ENCODE measurements at regions not wholly inside any gene's neighbourhood (a gene's known extent, or its start where the extent isn't known, plus 50 kb on each side); places are given as distances from the start of the nearest gene placed in this dataset.

DNA sequence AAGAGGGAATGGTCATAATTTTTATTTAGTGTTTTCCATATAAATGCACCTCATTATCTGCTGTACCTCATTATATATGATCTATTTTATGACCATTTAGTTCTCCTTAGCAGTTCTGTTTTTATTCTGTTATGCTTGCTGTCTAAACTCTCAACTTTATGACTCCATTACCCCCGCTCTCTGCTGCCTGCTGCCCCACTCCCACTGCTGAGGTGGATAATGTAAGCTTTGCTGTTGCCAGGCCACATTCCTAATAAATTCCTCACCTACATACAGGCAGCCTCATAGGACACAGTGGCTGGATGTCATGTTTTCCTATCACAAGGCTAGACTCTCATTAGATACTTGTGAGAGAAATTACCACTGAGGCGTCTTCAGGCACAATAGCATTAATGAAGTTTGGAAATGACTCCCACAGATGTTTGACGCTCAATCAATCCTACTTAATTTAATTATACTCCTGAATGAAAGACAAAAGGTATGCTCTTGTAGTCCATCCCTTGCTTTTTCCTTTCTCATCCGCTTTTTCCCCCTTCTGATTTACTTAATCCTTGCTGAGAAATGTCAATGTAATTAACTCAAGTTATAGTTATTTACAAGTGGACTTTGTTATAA is 497.5 kb upstream of the IGFBP7 start:
- no peak overlapping the region for H3K4me2 ChIP-seq
- no peaks in the 10 kb centered on the region for H3K79me2 ChIP-seq (ENCODE audit: insufficient read depth)
- H2AFZ ChIP-seq (ENCODE audit: low read depth): no peak overlapping the region
- no peaks in the 10 kb centered on the region for H3K9me2 ChIP-seq
- no peaks in the 10 kb centered on the region for H3K9me3 ChIP-seq
- H3K27me3 ChIP-seq (ENCODE audit: insufficient read depth): no peaks in the 10 kb centered on the region
- H3K36me3 ChIP-seq (replicated peaks in 1 of 2; ENCODE audit: control insufficient read depth in 1 of 2, insufficient read depth in 2 of 2, low read length in 1 of 2): no peaks in the 10 kb centered on the region
- no peak for TF ChIP-seq RXRA (IDR thresholded peaks at IDR 0.05; ENCODE audit: borderline replicate concordance, low read depth)
- TF ChIP-seq TCF12 (IDR thresholded peaks at IDR 0.05): no peak
- TF ChIP-seq JUND (IDR thresholded peaks at IDR 0.05): no peak
- no peak for TF ChIP-seq RCOR1 (IDR thresholded peaks at IDR 0.05; ENCODE audit: low read length)
- TF ChIP-seq, protein P1, sequence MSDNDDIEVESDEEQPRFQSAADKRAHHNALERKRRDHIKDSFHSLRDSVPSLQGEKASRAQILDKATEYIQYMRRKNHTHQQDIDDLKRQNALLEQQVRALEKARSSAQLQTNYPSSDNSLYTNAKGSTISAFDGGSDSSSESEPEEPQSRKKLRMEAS (IDR thresholded peaks at IDR 0.05; ENCODE audit: low read depth): no peak
- TF ChIP-seq MXI1 (IDR thresholded peaks at IDR 0.05; ENCODE audit: low read depth, low read length): no peak
- TF ChIP-seq, protein P2, sequence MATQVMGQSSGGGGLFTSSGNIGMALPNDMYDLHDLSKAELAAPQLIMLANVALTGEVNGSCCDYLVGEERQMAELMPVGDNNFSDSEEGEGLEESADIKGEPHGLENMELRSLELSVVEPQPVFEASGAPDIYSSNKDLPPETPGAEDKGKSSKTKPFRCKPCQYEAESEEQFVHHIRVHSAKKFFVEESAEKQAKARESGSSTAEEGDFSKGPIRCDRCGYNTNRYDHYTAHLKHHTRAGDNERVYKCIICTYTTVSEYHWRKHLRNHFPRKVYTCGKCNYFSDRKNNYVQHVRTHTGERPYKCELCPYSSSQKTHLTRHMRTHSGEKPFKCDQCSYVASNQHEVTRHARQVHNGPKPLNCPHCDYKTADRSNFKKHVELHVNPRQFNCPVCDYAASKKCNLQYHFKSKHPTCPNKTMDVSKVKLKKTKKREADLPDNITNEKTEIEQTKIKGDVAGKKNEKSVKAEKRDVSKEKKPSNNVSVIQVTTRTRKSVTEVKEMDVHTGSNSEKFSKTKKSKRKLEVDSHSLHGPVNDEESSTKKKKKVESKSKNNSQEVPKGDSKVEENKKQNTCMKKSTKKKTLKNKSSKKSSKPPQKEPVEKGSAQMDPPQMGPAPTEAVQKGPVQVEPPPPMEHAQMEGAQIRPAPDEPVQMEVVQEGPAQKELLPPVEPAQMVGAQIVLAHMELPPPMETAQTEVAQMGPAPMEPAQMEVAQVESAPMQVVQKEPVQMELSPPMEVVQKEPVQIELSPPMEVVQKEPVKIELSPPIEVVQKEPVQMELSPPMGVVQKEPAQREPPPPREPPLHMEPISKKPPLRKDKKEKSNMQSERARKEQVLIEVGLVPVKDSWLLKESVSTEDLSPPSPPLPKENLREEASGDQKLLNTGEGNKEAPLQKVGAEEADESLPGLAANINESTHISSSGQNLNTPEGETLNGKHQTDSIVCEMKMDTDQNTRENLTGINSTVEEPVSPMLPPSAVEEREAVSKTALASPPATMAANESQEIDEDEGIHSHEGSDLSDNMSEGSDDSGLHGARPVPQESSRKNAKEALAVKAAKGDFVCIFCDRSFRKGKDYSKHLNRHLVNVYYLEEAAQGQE (IDR thresholded peaks at IDR 0.05; ENCODE audit: low read depth, low read length): no peak
- TF ChIP-seq SMC3 (IDR thresholded peaks at IDR 0.05; ENCODE audit: low read depth, low read length): no peak
- TF ChIP-seq RFX5 (IDR thresholded peaks at IDR 0.05; ENCODE audit: low read length): no peak
- no peak for TF ChIP-seq CHD2 (IDR thresholded peaks at IDR 0.05; ENCODE audit: low read length, partially characterized antibody)
- no peak for TF ChIP-seq POLR2AphosphoS5 (IDR thresholded peaks at IDR 0.05; ENCODE audit: low read depth, low read length)
- no peak for TF ChIP-seq MEF2A (IDR thresholded peaks at IDR 0.05; ENCODE audit: borderline replicate concordance, low read depth)
- TF ChIP-seq GATA2 (CRISPR knock-in tag; IDR thresholded peaks at IDR 0.05): no peak
- no peak for TF ChIP-seq FOSL2 (IDR thresholded peaks at IDR 0.05; ENCODE audit: borderline replicate concordance, low read depth)
- no peak for TF ChIP-seq GABPA (IDR thresholded peaks at IDR 0.05; ENCODE audit: low read depth)
- no peak overlapping the region for H3K9ac ChIP-seq
- ChIA-PET CTCF (interaction anchor here (0.8 to 1.0 kb wide), 2 partner anchors 11 to 26 kb away, joined by 3 to 4 read pairs; no protein-coding TSS in a partner anchor), POLR2A (no interaction called here)
- H3K4me3 ChIP-seq (ENCODE audit: low read depth in 2 of 2, low read length in 1 of 2): no peak overlapping the region
- WGBS (ENCODE audit: low lambda C conversion rate): 49% methylated on average over 4 of the region's 4 CpGs
- no peak for DNase-seq
- no peaks in the 10 kb centered on the region for H4K20me1 ChIP-seq (ENCODE audit: insufficient read depth)
- no peaks in the 10 kb centered on the region for H3F3A ChIP-seq (replicated peaks; ENCODE audit: insufficient read depth)
- H3K4me1 ChIP-seq (ENCODE audit: control insufficient read depth in 1 of 2, insufficient read depth in 2 of 2, low read depth in 1 of 2, low read length in 1 of 2): no peaks in the 10 kb centered on the region
- H3K27ac ChIP-seq (ENCODE audit: low read depth in 2 of 2, low read length in 1 of 2): no peak overlapping the region

DNA sequence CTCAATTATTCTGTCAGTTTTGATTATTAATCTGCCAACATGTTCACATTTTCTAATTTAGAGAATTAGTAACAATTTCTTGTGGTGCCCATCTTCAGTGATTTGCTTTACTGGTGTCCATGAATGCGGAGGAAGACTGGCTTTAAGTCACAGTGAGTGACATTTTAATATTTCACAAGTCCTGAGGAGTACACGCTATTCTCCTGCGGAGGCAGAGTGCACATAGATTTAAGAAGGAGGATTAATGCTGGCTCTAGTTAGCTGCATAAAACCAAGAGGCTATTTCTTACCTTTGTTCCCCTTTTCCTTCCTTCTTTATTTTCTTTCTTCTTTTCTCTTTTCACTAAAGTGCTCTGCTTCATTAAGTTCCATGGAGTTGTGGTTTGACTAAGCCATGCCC is 495.2 kb upstream of the IGFBP7 start:
- no peak for TF ChIP-seq TAF1 (IDR thresholded peaks at IDR 0.05; ENCODE audit: borderline replicate concordance, low read depth, low read length)
- TF ChIP-seq, protein P3, sequence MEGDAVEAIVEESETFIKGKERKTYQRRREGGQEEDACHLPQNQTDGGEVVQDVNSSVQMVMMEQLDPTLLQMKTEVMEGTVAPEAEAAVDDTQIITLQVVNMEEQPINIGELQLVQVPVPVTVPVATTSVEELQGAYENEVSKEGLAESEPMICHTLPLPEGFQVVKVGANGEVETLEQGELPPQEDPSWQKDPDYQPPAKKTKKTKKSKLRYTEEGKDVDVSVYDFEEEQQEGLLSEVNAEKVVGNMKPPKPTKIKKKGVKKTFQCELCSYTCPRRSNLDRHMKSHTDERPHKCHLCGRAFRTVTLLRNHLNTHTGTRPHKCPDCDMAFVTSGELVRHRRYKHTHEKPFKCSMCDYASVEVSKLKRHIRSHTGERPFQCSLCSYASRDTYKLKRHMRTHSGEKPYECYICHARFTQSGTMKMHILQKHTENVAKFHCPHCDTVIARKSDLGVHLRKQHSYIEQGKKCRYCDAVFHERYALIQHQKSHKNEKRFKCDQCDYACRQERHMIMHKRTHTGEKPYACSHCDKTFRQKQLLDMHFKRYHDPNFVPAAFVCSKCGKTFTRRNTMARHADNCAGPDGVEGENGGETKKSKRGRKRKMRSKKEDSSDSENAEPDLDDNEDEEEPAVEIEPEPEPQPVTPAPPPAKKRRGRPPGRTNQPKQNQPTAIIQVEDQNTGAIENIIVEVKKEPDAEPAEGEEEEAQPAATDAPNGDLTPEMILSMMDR (IDR thresholded peaks at IDR 0.05): no peak
- TF ChIP-seq RAD21 (IDR thresholded peaks at IDR 0.05; ENCODE audit: low read length): no peak
- no peak for TF ChIP-seq JUND (IDR thresholded peaks at IDR 0.05)
- TF ChIP-seq TCF12 (IDR thresholded peaks at IDR 0.05): no peak
- no peak for TF ChIP-seq ELF1 (IDR thresholded peaks at IDR 0.05)
- no peak for TF ChIP-seq RXRA (IDR thresholded peaks at IDR 0.05; ENCODE audit: borderline replicate concordance, low read depth)
- TF ChIP-seq GATA2 (CRISPR knock-in tag; IDR thresholded peaks at IDR 0.05): no peak
- no peak for TF ChIP-seq SIN3A (IDR thresholded peaks at IDR 0.05; ENCODE audit: borderline replicate concordance, low read depth, low read length)
- TF ChIP-seq FOXJ3 (CRISPR knock-in tag; IDR thresholded peaks at IDR 0.05): no peak
- TF ChIP-seq NRF1 (IDR thresholded peaks at IDR 0.05; ENCODE audit: low read depth, low read length): no peak
- TF ChIP-seq POLR2AphosphoS5 (IDR thresholded peaks at IDR 0.05; ENCODE audit: low read depth, low read length): no peak
- no peak for TF ChIP-seq EZH2phosphoT487 (IDR thresholded peaks at IDR 0.05; ENCODE audit: borderline replicate concordance, low read depth)
- Histone ChIP-seq H3K27me3 (ENCODE audit: insufficient read depth) (no peaks in the 10 kb centered on the region), H3K9me3 (no peaks in the 10 kb centered on the region), H3K27ac (ENCODE audit: low read depth in 2 of 2, low read length in 1 of 2) (no peak overlapping the region), H2AFZ (ENCODE audit: low read depth) (no peak overlapping the region), H3K4me1 (ENCODE audit: control insufficient read depth in 1 of 2, insufficient read depth in 2 of 2, low read depth in 1 of 2, low read length in 1 of 2) (no peaks in the 10 kb centered on the region), H3K9me2 (no peaks in the 10 kb centered on the region), H3K4me2 (no peak overlapping the region), H3F3A (replicated peaks; ENCODE audit: insufficient read depth) (no peaks in the 10 kb centered on the region), H4K20me1 (ENCODE audit: insufficient read depth) (no peaks in the 10 kb centered on the region), H3K36me3 (replicated peaks in 1 of 2; ENCODE audit: control insufficient read depth in 1 of 2, insufficient read depth in 2 of 2, low read length in 1 of 2) (no peaks in the 10 kb centered on the region), H3K9ac (no peak overlapping the region), H3K4me3 (ENCODE audit: low read depth in 2 of 2, low read length in 1 of 2) (no peak overlapping the region), H3K79me2 (ENCODE audit: insufficient read depth) (no peaks in the 10 kb centered on the region)
- CTCF ChIA-PET: interaction anchor here (1.2 kb wide), 1 partner anchor 12 kb away, joined by 3 read pairs; no protein-coding TSS in a partner anchor
- no peak for DNase-seq
- POLR2A ChIA-PET: no interaction called here
- WGBS (ENCODE audit: low lambda C conversion rate): 62% methylated on average over 3 of the region's 3 CpGs

Data from SK-N-SH (cell line).